Transverse colon (tissue), 4 donors: ENCODE measurements at regions not wholly inside any gene's neighbourhood (a gene's known extent, or its start where the extent isn't known, plus 50 kb on each side); places are given as distances from the start of the nearest gene placed in this dataset.
"Not testable (repeated sequence)": the region's sequence is repeated elsewhere in the genome, so short reads cannot be mapped to it uniquely, and the experiment has no call there.

Source experiments
- DNase-seq: peaks from one replicate; pipeline ENCODE4 v3.0.0-alpha.2; 2019
- H3K27ac ChIP-seq, 4 donors: fragments of 200-600 bp; sonication (generic); 2 replicates each; pipeline ENCODE4 v1.5.1; 2016 to 2018; ENCODE audit warnings: inconsistent platforms in 4 of 4
- H3K27me3 ChIP-seq: fragments of 200-600 bp; sonication (generic); 2 replicates; pipeline ENCODE4 v1.5.1; 2017; ENCODE audit warnings: inconsistent platforms
- H3K36me3 ChIP-seq, 4 donors: fragments of 200-600 bp; sonication (generic); 2 replicates each; pipeline ENCODE4 v1.5.1; 2017 to 2019; ENCODE audit warnings: inconsistent platforms in 4 of 4
- H3K4me1 ChIP-seq, 4 donors: fragments of 200-600 bp; sonication (generic); 2 replicates each; pipeline ENCODE4 v1.5.1; 2017 to 2020; ENCODE audit warnings: inconsistent platforms in 4 of 4
- H3K4me3 ChIP-seq, 4 donors: fragments of 200-600 bp; sonication (generic); 1 replicate in 1 of 4; 2 replicates in 3 of 4; pipeline versions ENCODE4 v1.5.1 to v1.6.1; 2017 to 2019; ENCODE audit warnings: inconsistent platforms in 4 of 4
- H3K9me3 ChIP-seq, 2 donors: fragments of 200-600 bp; sonication (generic); 2 replicates each; pipeline ENCODE4 v1.5.1; 2017 to 2019; ENCODE audit warnings: inconsistent platforms in 2 of 2
- EP300 ChIP-seq: sonication (generic); formaldehyde crosslinking; IDR thresholded peaks from one replicate; pipeline ENCODE4 v1.6.1; 2017; ENCODE audit warnings: antibody characterized with exemption, low read depth
- POLR2A ChIP-seq: fragments of 450-650 bp; IDR thresholded peaks from one replicate; pipeline ENCODE4 v1.6.1; 2016; ENCODE audit warnings: antibody characterized with exemption, mild to moderate bottlenecking, moderate library complexity
- POLR2AphosphoS5 ChIP-seq, 3 donors: sonication (generic); formaldehyde crosslinking; IDR thresholded peaks; one replicate each; pipeline ENCODE4 v1.6.1; 2016; ENCODE audit warnings: antibody characterized with exemption in 3 of 3
- WGBS, 2 donors: methylation state at CpG; one replicate each; pipeline ENCODE4 v1.1.5; 2018; ENCODE audit warnings: low coverage in 1 of 2; 5-methylcytosine and 5-hydroxymethylcytosine counted together
- in situ Hi-C, 4 donors: fragments of 200-750 bp; cut with MboI; loops; one replicate each; pipeline versions ENCODE4 v1.15.0 to v1.15.1; 2017; ENCODE audit warnings: low sequenced_read_pairs in 3 of 4, low pct_ligation_motif_present in 1 of 4, low pct_unique_long_range_greater_than_20kb in 1 of 4
- intact Hi-C: fragments of 100-400 bp; cut with DNase I; formaldehyde crosslinking; loops from one replicate; pipeline ENCODE4 v1.15.1; 2023; ENCODE audit warnings: low total_unique reads
- TF ChIP-seq, protein P1 (sequence below), 5 experiments: fragments of 200-600 bp in 3 of 5; fragments of 450-650 bp in 2 of 5; sonication (generic) in 3 of 5; IDR thresholded peaks; 1 replicate in 2 of 5; 2 replicates in 3 of 5; pipeline ENCODE4 v1.5.1; 2016 to 2017; ENCODE audit warnings: antibody characterized with exemption in 5 of 5, inconsistent platforms in 3 of 5, mild to moderate bottlenecking in 2 of 5, moderate library complexity in 1 of 5

- TF ChIP-seq, protein P1, sequence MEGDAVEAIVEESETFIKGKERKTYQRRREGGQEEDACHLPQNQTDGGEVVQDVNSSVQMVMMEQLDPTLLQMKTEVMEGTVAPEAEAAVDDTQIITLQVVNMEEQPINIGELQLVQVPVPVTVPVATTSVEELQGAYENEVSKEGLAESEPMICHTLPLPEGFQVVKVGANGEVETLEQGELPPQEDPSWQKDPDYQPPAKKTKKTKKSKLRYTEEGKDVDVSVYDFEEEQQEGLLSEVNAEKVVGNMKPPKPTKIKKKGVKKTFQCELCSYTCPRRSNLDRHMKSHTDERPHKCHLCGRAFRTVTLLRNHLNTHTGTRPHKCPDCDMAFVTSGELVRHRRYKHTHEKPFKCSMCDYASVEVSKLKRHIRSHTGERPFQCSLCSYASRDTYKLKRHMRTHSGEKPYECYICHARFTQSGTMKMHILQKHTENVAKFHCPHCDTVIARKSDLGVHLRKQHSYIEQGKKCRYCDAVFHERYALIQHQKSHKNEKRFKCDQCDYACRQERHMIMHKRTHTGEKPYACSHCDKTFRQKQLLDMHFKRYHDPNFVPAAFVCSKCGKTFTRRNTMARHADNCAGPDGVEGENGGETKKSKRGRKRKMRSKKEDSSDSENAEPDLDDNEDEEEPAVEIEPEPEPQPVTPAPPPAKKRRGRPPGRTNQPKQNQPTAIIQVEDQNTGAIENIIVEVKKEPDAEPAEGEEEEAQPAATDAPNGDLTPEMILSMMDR (IDR thresholded peaks at IDR 0.05), result no peak
- TF ChIP-seq POLR2AphosphoS5 (IDR thresholded peaks at IDR 0.05) (no peak), EP300 (no peak), POLR2A (no peak)
- intact Hi-C loops, result no loop called here
- Histone ChIP-seq H3K27me3 (no peaks in the 10 kb centered on the region), H3K4me1 (no peaks in the 10 kb centered on the region), H3K27ac (no peak overlapping the region), H3K4me3 (no peak overlapping the region), H3K36me3 (no peaks in the 10 kb centered on the region), H3K9me3 (no peaks in the 10 kb centered on the region)
- WGBS, 2 donors, result 78 to 95% methylated on average over 1 to 2 of the region's 2 CpGs
- in situ Hi-C loops, result no loop called here
- DNase-seq, result no peak
Measured at GRCh38 chr1:173318788-173319187, 111.7 kb upstream of the TNFSF4 start.

DNA sequence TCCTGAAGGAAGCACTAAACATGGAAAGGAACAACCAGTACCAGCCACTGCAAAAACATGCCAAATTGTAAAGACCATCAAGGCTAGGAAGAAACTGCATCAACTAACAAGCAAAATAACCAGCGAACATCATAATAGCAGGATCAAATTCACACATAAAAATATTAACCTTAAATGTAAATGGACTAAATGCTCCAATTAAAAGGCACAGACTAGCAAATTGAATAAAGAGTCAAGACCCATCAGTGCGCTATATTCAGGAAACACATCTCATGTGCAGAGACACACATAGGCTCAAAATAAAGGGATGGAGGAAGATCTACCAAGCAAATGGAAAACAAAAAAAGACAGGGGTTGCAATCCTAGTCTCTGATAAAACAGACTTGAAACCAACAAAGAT, 117.2 kb upstream of the TNFSF4 start:
- H3K4me3 ChIP-seq, H3K36me3 ChIP-seq, H3K27ac ChIP-seq, H3K4me1 ChIP-seq, intact Hi-C loops, in situ Hi-C loops, H3K27me3 ChIP-seq, DNase-seq, H3K9me3 ChIP-seq: not testable (repeated sequence)
- WGBS, 2 donors, result 96 to 100% methylated on average over 1 to 2 of the region's 2 CpGs

DNA sequence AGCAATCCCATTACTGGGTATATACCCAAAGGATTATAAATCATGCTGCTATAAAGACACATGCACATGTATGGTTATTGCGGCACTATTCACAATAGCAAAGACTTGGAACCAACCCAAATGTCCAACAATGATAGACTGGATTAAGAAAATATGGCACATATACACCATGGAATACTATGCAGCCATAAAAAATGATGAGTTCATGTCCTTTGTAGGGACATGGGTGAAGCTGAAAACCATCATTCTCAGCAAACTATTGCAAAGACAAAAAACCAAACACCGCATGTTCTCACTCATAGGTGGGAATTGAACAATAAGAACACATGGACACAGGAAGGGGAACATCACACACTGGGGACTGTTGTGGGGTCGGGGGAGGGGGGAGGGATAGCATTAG, 120.9 kb upstream of the TNFSF4 start:
- H3K27me3 ChIP-seq, intact Hi-C loops: not testable (repeated sequence)
- 90% methylated on average over 3 of the region's 3 CpGs; no CpG with 5 or more reads in 1 of the 2 donors for WGBS, 2 donors

GRCh38 chr1:173328961-173329360, 121.8 kb upstream of the TNFSF4 start:
- no peak for TF ChIP-seq POLR2A
- no peak for TF ChIP-seq POLR2AphosphoS5 (IDR thresholded peaks at IDR 0.05)
- TF ChIP-seq, protein P1 (IDR thresholded peaks at IDR 0.05), result no peak
- no peak for TF ChIP-seq EP300
- Histone ChIP-seq H3K27ac (no peak overlapping the region), H3K36me3 (no peaks in the 10 kb centered on the region), H3K4me1 (peaks cover 0 to 14% (median 0%) of the 10 kb centered on the region in 4 donors), H3K4me3 (no peak overlapping the region), H3K9me3 (no peaks in the 10 kb centered on the region), H3K27me3 (no peaks in the 10 kb centered on the region)
- in situ Hi-C loops (no loop called here), intact Hi-C loops (no loop called here)
- DNase-seq, result no peak
- 70 to 77% methylated on average over 1 of the region's 1 CpG for WGBS, 2 donors

More for the DNA sequence above, 120.9 kb upstream of the TNFSF4 start:
- H3K27ac ChIP-seq, H3K36me3 ChIP-seq, H3K4me3 ChIP-seq, H3K9me3 ChIP-seq, in situ Hi-C loops, DNase-seq: not testable (repeated sequence)
- H3K4me1 ChIP-seq, result peaks cover 0 to 14% (median 0%) of the 10 kb centered on the region in 4 donors

DNA sequence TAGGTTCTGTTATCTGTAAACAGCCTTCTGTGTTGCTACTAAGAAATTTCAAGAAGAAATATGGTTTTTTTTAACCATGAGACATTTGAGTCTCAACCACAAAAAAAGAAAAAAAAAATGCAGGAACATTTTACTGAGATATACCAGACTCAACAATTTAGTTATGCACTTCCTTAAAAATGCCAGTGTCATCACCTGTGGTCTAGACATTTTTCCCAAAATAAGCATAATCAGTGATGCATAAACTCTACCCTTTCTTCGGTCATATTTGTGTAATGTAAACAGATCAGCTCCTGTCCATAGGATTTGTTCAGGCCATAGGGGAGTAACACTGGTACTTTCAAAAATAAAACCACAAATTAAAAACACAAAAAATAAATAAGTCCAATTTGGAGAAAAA, 122.6 kb upstream of the TNFSF4 start:
- no peaks in the 10 kb centered on the region for H3K27me3 ChIP-seq
- DNase-seq, result no peak
- no peaks in the 10 kb centered on the region for H3K9me3 ChIP-seq
- H3K27ac ChIP-seq, result no peak overlapping the region
- no peaks in the 10 kb centered on the region for H3K36me3 ChIP-seq
- intact Hi-C loops, result no loop called here
- no peak for TF ChIP-seq EP300
- TF ChIP-seq POLR2AphosphoS5 (IDR thresholded peaks at IDR 0.05), result no peak
- TF ChIP-seq, protein P1 (IDR thresholded peaks at IDR 0.05), result no peak
- TF ChIP-seq POLR2A, result no peak
- H3K4me3 ChIP-seq, result no peak overlapping the region
- H3K4me1 ChIP-seq, result peaks cover 0 to 14% (median 0%) of the 10 kb centered on the region in 4 donors
- in situ Hi-C loops, result no loop called here
- WGBS, 2 donors, result 78% methylated on average over 1 of the region's 1 CpG
